Endothelial cell of umbilical vein (primary cell): ENCODE measurements at regions not wholly inside any gene's neighbourhood (a gene's known extent, or its start where the extent isn't known, plus 50 kb on each side); places are given as distances from the start of the nearest gene placed in this dataset.

ENCODE experiments used
- BruUV-seq: library from RNA; stranded (reverse); fragments of 400-500 nt; replicated peaks from 2 replicates; lab custom pipeline; 2021; lab: Mats Ljungman, UMichigan
- CTCF ChIA-PET: fragments of 300-600, 350-600 bp; sonication (Branson Sonifier 250); formaldehyde crosslinking; loops from one replicate; lab custom pipeline; 2021; ENCODE audit warnings: antibody characterized with exemption, inconsistent platforms; lab: Charles Lee
- POLR2A ChIA-PET: fragments of 300-600, 350-600 bp; sonication (Branson Sonifier 250); formaldehyde crosslinking; loops from one replicate; lab custom pipeline; 2021; ENCODE audit warnings: antibody characterized with exemption, inconsistent platforms; lab: Charles Lee
- DNase-seq: peaks from one replicate; pipeline ENCODE4 v3.0.0-alpha.2; 2011; ENCODE audit warnings: low read depth, low spot score
- FAIRE-seq: peaks from 2 replicates; lab custom pipeline; 2011; peaks lifted over from hg19 to GRCh38; lab: Jason Lieb, UNC
- H2AFZ ChIP-seq: 2 replicates; pipeline ENCODE4 v1.6.0; 2012; ENCODE audit warnings: low read depth, low read length, control low read depth, inconsistent platforms
- H3K27ac ChIP-seq: 2 replicates; pipeline ENCODE4 v1.5.1; 2011; ENCODE audit warnings: low read depth, mild to moderate bottlenecking, control low read depth, low read length, moderate library complexity; ENCODE audit not compliant: insufficient read depth
- H3K27me3 ChIP-seq, 2 experiments: 2 replicates each; pipeline versions ENCODE4 v1.6.0 to v1.6.1; 2011; ENCODE audit warnings: low read length in 2 of 2, mixed read lengths in 1 of 2; ENCODE audit not compliant: control insufficient read depth in 2 of 2, insufficient read depth in 2 of 2
- H3K36me3 ChIP-seq, 2 experiments: 2 replicates in 1 of 2; 3 replicates in 1 of 2; pipeline ENCODE4 v1.5.1; 2011; ENCODE audit warnings: low read length in 2 of 2, mild to moderate bottlenecking in 1 of 2, moderate library complexity in 1 of 2; ENCODE audit not compliant: control insufficient read depth in 2 of 2, insufficient read depth in 2 of 2; ENCODE audit errors: extremely low read depth in 1 of 2
- H3K4me1 ChIP-seq: 3 replicates; pipeline ENCODE4 v1.5.1; 2011; ENCODE audit warnings: mild to moderate bottlenecking, low read length; ENCODE audit not compliant: control insufficient read depth, insufficient read depth; ENCODE audit errors: extremely low read depth
- H3K4me2 ChIP-seq: 2 replicates; pipeline ENCODE4 v1.6.1; 2011; ENCODE audit warnings: low read length, control low read depth, mixed read lengths; ENCODE audit not compliant: insufficient read depth
- H3K4me3 ChIP-seq, 3 experiments: fragments of 200-600 bp in 1 of 3; sonication (generic), shearing (Covaris generic) in 1 of 3; replicated peaks in 1 of 3; 2 replicates each; pipeline ENCODE4 v1.5.1; 2011 to 2016; ENCODE audit warnings: control low read depth in 3 of 3, low read length in 3 of 3, mild to moderate bottlenecking in 2 of 3, inconsistent platforms in 1 of 3, low read depth in 1 of 3, moderate library complexity in 1 of 3; ENCODE audit not compliant: insufficient read depth in 1 of 3
- H3K79me2 ChIP-seq: 2 replicates; pipeline ENCODE4 v1.6.0; 2012; ENCODE audit warnings: low read length, inconsistent platforms; ENCODE audit not compliant: control insufficient read depth, insufficient read depth
- H3K9ac ChIP-seq: replicated peaks from 2 replicates; pipeline ENCODE3; 2011; ENCODE audit warnings: low read length, control low read depth; ENCODE audit not compliant: insufficient read depth; ENCODE audit errors: extremely low read depth
- H3K9me1 ChIP-seq: replicated peaks from 3 replicates; pipeline ENCODE4 v1.6.0; 2011; ENCODE audit warnings: mild to moderate bottlenecking, low read length; ENCODE audit not compliant: control insufficient read depth, insufficient read depth; ENCODE audit errors: extremely low read depth
- H3K9me3 ChIP-seq: replicated peaks from 2 replicates; pipeline ENCODE4 v1.5.1; 2012; ENCODE audit warnings: low read length, inconsistent platforms; ENCODE audit not compliant: control insufficient read depth, insufficient read depth
- H4K20me1 ChIP-seq: replicated peaks from 2 replicates; pipeline ENCODE3; 2011; ENCODE audit warnings: mild to moderate bottlenecking, low read length; ENCODE audit not compliant: control insufficient read depth, insufficient read depth; ENCODE audit errors: extremely low read depth
- EZH2 ChIP-seq: IDR thresholded peaks from 2 replicates; pipeline ENCODE4 v1.6.1; 2012; ENCODE audit warnings: borderline replicate concordance, low read depth, mild to moderate bottlenecking, moderate library complexity, low read length, inconsistent platforms; ENCODE audit not compliant: severe bottlenecking
- FOS ChIP-seq: IDR thresholded peaks from 2 replicates; pipeline ENCODE4 v1.6.1; 2011; ENCODE audit warnings: mild to moderate bottlenecking, low read length, moderate library complexity, borderline replicate concordance; ENCODE audit not compliant: insufficient read depth
- GATA2 ChIP-seq: IDR thresholded peaks from 2 replicates; pipeline ENCODE4 v1.7.0; 2011; ENCODE audit warnings: low read depth, mild to moderate bottlenecking, moderate library complexity, mixed read lengths, low read length; ENCODE audit not compliant: insufficient read length, insufficient read depth
- JUN ChIP-seq: IDR thresholded peaks from 2 replicates; pipeline ENCODE4 v1.6.1; 2011; ENCODE audit warnings: borderline replicate concordance, low read depth; ENCODE audit not compliant: insufficient read length, insufficient read depth
- MYC ChIP-seq: IDR thresholded peaks from one replicate; pipeline ENCODE4 v1.6.1; 2011; ENCODE audit warnings: mild to moderate bottlenecking, low read depth, low read length
- POLR2A ChIP-seq: IDR thresholded peaks from 2 replicates; pipeline ENCODE4 v1.6.1; 2012; ENCODE audit warnings: low read depth, mild to moderate bottlenecking, control low read depth, low read length
- POLR2AphosphoS5 ChIP-seq: IDR thresholded peaks from 2 replicates; pipeline ENCODE4 v1.6.1; 2012; ENCODE audit warnings: low read depth, mild to moderate bottlenecking, control low read depth, low read length, moderate library complexity; ENCODE audit not compliant: insufficient read depth
- dilution Hi-C: fragments of 300-500 bp; cut with MboI; formaldehyde crosslinking; loops from one replicate; pipeline ENCODE4 v1.15.0; 2019; ENCODE audit warnings: low sequenced_read_pairs; ENCODE audit not compliant: extremely low pct_ligation_motif_present
- intact Hi-C: fragments of 100-400 bp; cut with micrococcal nuclease; formaldehyde crosslinking; loops from one replicate; pipeline ENCODE4 v1.10.0; 2022
- TF ChIP-seq, protein P1 (sequence below), 2 donors: IDR thresholded peaks; 1 replicate in 1 of 2; 2 replicates in 1 of 2; pipeline ENCODE4 v1.5.1; 2011; ENCODE audit warnings: low read length in 2 of 2, mild to moderate bottlenecking in 2 of 2, moderate library complexity in 2 of 2, control low read depth in 1 of 2, inconsistent platforms in 1 of 2, low read depth in 1 of 2; ENCODE audit not compliant: insufficient read depth in 1 of 2; ENCODE audit errors: extremely low read depth in 1 of 2
- TF ChIP-seq, protein P2 (sequence below): IDR thresholded peaks from 2 replicates; pipeline ENCODE4 v1.6.1; 2011; ENCODE audit not compliant: insufficient read depth, insufficient read length

DNA sequence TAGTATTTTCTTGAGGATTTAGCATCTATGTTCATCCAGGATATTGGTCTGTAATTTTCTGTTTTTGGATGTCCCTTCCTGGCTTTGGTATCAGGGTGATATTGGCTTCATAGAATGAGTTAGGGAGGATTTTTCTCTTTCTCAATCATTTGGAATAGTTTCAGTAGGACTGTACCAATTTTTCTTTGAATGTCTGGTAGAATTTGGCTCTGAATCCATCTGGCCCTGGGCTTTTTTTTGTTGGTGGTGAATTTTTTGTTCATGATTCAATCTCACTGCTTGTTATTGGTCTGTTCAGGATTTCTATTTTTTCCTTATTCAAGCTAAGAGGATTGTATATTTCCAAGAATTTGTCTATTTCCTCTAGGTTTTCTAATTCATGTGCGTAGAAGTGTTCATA, 192.7 kb downstream of the KIF20B start:
- no peaks in the 10 kb centered on the region for H3K9me3 ChIP-seq
- BruUV-seq: no TSS peak
- H3K9me1 ChIP-seq: no peaks in the 10 kb centered on the region
- TF ChIP-seq MYC (no peak), POLR2AphosphoS5 (no peak), JUN (no peak), FOS (no peak), GATA2 (no peak), EZH2 (no peak), POLR2A (no peak)
- TF ChIP-seq, protein P1, sequence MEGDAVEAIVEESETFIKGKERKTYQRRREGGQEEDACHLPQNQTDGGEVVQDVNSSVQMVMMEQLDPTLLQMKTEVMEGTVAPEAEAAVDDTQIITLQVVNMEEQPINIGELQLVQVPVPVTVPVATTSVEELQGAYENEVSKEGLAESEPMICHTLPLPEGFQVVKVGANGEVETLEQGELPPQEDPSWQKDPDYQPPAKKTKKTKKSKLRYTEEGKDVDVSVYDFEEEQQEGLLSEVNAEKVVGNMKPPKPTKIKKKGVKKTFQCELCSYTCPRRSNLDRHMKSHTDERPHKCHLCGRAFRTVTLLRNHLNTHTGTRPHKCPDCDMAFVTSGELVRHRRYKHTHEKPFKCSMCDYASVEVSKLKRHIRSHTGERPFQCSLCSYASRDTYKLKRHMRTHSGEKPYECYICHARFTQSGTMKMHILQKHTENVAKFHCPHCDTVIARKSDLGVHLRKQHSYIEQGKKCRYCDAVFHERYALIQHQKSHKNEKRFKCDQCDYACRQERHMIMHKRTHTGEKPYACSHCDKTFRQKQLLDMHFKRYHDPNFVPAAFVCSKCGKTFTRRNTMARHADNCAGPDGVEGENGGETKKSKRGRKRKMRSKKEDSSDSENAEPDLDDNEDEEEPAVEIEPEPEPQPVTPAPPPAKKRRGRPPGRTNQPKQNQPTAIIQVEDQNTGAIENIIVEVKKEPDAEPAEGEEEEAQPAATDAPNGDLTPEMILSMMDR (IDR thresholded peaks at IDR 0.05; ENCODE audit: extremely low read depth in 1 of 2, insufficient read depth in 1 of 2, low read depth in 1 of 2, low read length in 2 of 2): no peak
- TF ChIP-seq, protein P2, sequence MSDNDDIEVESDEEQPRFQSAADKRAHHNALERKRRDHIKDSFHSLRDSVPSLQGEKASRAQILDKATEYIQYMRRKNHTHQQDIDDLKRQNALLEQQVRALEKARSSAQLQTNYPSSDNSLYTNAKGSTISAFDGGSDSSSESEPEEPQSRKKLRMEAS: no peak
- dilution Hi-C loops (no loop called here), intact Hi-C loops (loop anchor here (5.0 kb wide), 1 partner anchor 1272 kb away; no protein-coding TSS in a partner anchor)
- H3K9ac ChIP-seq: no peak overlapping the region
- POLR2A ChIA-PET: no interaction called here
- no peak for FAIRE-seq
- H3K27me3 ChIP-seq: no peaks in the 10 kb centered on the region
- no peak overlapping the region for H3K27ac ChIP-seq
- H3K36me3 ChIP-seq: no peaks in the 10 kb centered on the region
- CTCF ChIA-PET: no interaction called here
- no peaks in the 10 kb centered on the region for H4K20me1 ChIP-seq
- no peak overlapping the region for H3K4me2 ChIP-seq
- no peaks in the 10 kb centered on the region for H3K79me2 ChIP-seq
- DNase-seq: no peak
- H2AFZ ChIP-seq: no peak overlapping the region
- H3K4me1 ChIP-seq: no peaks in the 10 kb centered on the region
- H3K4me3 ChIP-seq: no peak overlapping the region
